ENCODE measurements at regions not wholly inside any gene's neighbourhood (a gene's known extent, or its start where the extent isn't known, plus 50 kb on each side); places are given as distances from the start of the nearest gene placed in this dataset.
"Not testable (repeated sequence)": the region's sequence is repeated elsewhere in the genome, so short reads cannot be mapped to it uniquely, and the experiment has no call there.

GRCh38 chr2:110373519-110373918 lies 99.1 kb downstream of the LIMS4 start:
- TF ChIP-seq CTCF, POLR2AphosphoS5 (IDR thresholded peaks at IDR 0.05): not testable (repeated sequence)
